DOHH2 (cell line): ENCODE measurements at regions not wholly inside any gene's neighbourhood (a gene's known extent, or its start where the extent isn't known, plus 50 kb on each side); places are given as distances from the start of the nearest gene placed in this dataset.

Source experiments
- EZH2phosphoT487 ChIP-seq: fragments of 200-600 bp; sonication (generic); IDR thresholded peaks from 2 replicates; pipeline ENCODE4 v1.6.1; 2017; ENCODE audit warnings: borderline replicate concordance, mild to moderate bottlenecking, antibody characterized with exemption, low read length, moderate library complexity, mixed read lengths
- TF ChIP-seq, protein P1 (sequence below): fragments of 200-600 bp; sonication (generic); IDR thresholded peaks from one replicate; pipeline ENCODE4 v1.5.1; 2014; ENCODE audit warnings: antibody characterized with exemption, mild to moderate bottlenecking, low read depth, low read length; ENCODE audit not compliant: poor library complexity, severe bottlenecking

DNA sequence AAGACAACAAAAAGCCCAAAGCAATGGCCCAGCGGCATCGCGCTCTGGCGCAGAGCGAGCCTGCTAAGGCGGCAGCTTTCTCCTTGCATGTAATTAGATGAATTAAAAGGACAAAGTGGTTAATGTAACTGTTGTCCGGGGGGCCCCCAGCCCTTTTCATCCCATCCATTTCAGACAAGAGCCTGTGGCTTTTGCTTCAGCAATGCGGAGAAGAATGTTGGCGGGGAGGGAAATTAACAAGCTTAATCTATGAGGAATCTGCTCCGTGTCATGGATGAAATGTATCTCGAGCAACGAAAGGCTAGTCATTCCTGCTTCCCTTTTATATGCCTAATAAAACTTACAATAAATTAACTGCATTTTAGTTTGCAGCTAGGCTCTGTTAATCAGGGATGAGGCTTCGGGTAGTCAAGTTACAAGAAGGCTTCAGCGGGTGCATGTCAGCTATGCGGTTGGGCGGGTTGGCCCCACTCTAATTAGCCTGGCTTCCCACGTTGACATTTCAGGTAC lies 203.3 kb downstream of the BUB3 start:
- TF ChIP-seq EZH2phosphoT487: no peak
- TF ChIP-seq, protein P1, sequence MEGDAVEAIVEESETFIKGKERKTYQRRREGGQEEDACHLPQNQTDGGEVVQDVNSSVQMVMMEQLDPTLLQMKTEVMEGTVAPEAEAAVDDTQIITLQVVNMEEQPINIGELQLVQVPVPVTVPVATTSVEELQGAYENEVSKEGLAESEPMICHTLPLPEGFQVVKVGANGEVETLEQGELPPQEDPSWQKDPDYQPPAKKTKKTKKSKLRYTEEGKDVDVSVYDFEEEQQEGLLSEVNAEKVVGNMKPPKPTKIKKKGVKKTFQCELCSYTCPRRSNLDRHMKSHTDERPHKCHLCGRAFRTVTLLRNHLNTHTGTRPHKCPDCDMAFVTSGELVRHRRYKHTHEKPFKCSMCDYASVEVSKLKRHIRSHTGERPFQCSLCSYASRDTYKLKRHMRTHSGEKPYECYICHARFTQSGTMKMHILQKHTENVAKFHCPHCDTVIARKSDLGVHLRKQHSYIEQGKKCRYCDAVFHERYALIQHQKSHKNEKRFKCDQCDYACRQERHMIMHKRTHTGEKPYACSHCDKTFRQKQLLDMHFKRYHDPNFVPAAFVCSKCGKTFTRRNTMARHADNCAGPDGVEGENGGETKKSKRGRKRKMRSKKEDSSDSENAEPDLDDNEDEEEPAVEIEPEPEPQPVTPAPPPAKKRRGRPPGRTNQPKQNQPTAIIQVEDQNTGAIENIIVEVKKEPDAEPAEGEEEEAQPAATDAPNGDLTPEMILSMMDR: no peak
